ENCODE measurements at regions not wholly inside any gene's neighbourhood (a gene's known extent, or its start where the extent isn't known, plus 50 kb on each side); places are given as distances from the start of the nearest gene placed in this dataset.
A peak's percentile ranks its signal among the peaks of the same experiment; 100 is the strongest.

- Histone ChIP-seq H3K9ac (ENCODE audit: low read length) (no peak overlapping the region), H2BK15ac (replicated peaks; ENCODE audit: low read depth) (no peak overlapping the region), H3K79me2 (ENCODE audit: control insufficient read depth, insufficient read depth, low read length) (no peaks in the 10 kb centered on the region), H3K23ac (ENCODE audit: low read length) (no peak overlapping the region), H3K4me3 (ENCODE audit: low read length) (no peak overlapping the region), H3K27me3 (ENCODE audit: insufficient read depth, low read length, poor library complexity) (no peaks in the 10 kb centered on the region), H3K4me1 (ENCODE audit: control insufficient read depth, low read depth, low read length) (no peaks in the 10 kb centered on the region), H3K4me2 (ENCODE audit: low read length) (no peak overlapping the region), H4K8ac (ENCODE audit: low read depth, low read length) (no peak overlapping the region), H3K79me1 (ENCODE audit: low read length) (no peaks in the 10 kb centered on the region), H3K27ac (ENCODE audit: low read depth, low read length) (no peak overlapping the region), H3K36me3 (ENCODE audit: control insufficient read depth, insufficient read depth, low read length) (no peaks in the 10 kb centered on the region), H3K56ac (ENCODE audit: low read length) (no peak overlapping the region), H3K18ac (ENCODE audit: low read length) (no peak overlapping the region), H4K5ac (ENCODE audit: low read length) (no peak overlapping the region), H2BK120ac (ENCODE audit: low read depth, low read length) (no peak overlapping the region), H2BK5ac (ENCODE audit: low read length) (no peak overlapping the region), H3K4ac (ENCODE audit: low read depth, low read length) (no peak overlapping the region), H2AK5ac (ENCODE audit: low read length) (no peak overlapping the region)
- no peak for DNase-seq
- whole genome bisulfite sequencing (ENCODE audit: extremely low coverage, insufficient coverage, low lambda C conversion rate): no CpG with 5 or more reads among the region's 2 CpGs
Observed at GRCh38 chr12:13537623-13538022, 341.1 kb downstream of the EMP1 start.

GRCh38 chr12:13536219-13536910, 339.8 kb downstream of the EMP1 start:
- no peak overlapping the region for H2BK120ac ChIP-seq (ENCODE audit: low read depth, low read length)
- DNase-seq: no peak
- H3K9ac ChIP-seq (ENCODE audit: low read length): no peak overlapping the region

GRCh38 chr12:13534645-13535398, 338.3 kb downstream of the EMP1 start:
- peak overlapping the region; percentile 57 for H3K9ac ChIP-seq (ENCODE audit: low read length)
- H3K56ac ChIP-seq (ENCODE audit: low read length): peak overlapping the region; percentile 82
- H3K23ac ChIP-seq (ENCODE audit: low read length): no peak overlapping the region
- peak overlapping the region; percentile 64 for H3K18ac ChIP-seq (ENCODE audit: low read length)
- H2BK120ac ChIP-seq (ENCODE audit: low read depth, low read length): no peak overlapping the region
- no CpG with 5 or more reads among the region's 8 CpGs for WGBS (ENCODE audit: extremely low coverage, insufficient coverage, low lambda C conversion rate)
- H2AK5ac ChIP-seq (ENCODE audit: low read length): no peak overlapping the region
- H2BK5ac ChIP-seq (ENCODE audit: low read length): no peak overlapping the region
- H4K8ac ChIP-seq (ENCODE audit: low read depth, low read length): no peak overlapping the region
- peak; percentile 88 for DNase-seq
- no peaks in the 10 kb centered on the region for H3K27me3 ChIP-seq (ENCODE audit: insufficient read depth, low read length, poor library complexity)
- H3K4me3 ChIP-seq (ENCODE audit: low read length): no peak overlapping the region
- H3K4me1 ChIP-seq (ENCODE audit: control insufficient read depth, low read depth, low read length): no peaks in the 10 kb centered on the region
- H2BK15ac ChIP-seq (replicated peaks; ENCODE audit: low read depth): no peak overlapping the region
- H3K79me2 ChIP-seq (ENCODE audit: control insufficient read depth, insufficient read depth, low read length): no peaks in the 10 kb centered on the region
- no peaks in the 10 kb centered on the region for H3K36me3 ChIP-seq (ENCODE audit: control insufficient read depth, insufficient read depth, low read length)
- H3K79me1 ChIP-seq (ENCODE audit: low read length): no peaks in the 10 kb centered on the region
- H3K4me2 ChIP-seq (ENCODE audit: low read length): peak overlapping the region; percentile 34
- H3K27ac ChIP-seq (ENCODE audit: low read depth, low read length): no peak overlapping the region
- no peak overlapping the region for H3K4ac ChIP-seq (ENCODE audit: low read depth, low read length)
- no peak overlapping the region for H4K5ac ChIP-seq (ENCODE audit: low read length)

More at GRCh38 chr12:13536219-13536910, 339.8 kb downstream of the EMP1 start:
- Histone ChIP-seq H3K79me2 (ENCODE audit: control insufficient read depth, insufficient read depth, low read length) (no peaks in the 10 kb centered on the region), H3K27me3 (ENCODE audit: insufficient read depth, low read length, poor library complexity) (no peaks in the 10 kb centered on the region), H2BK15ac (replicated peaks; ENCODE audit: low read depth) (no peak overlapping the region), H3K27ac (ENCODE audit: low read depth, low read length) (no peak overlapping the region), H3K4me1 (ENCODE audit: control insufficient read depth, low read depth, low read length) (no peaks in the 10 kb centered on the region), H2AK5ac (ENCODE audit: low read length) (no peak overlapping the region), H3K79me1 (ENCODE audit: low read length) (no peaks in the 10 kb centered on the region), H3K23ac (ENCODE audit: low read length) (no peak overlapping the region), H3K56ac (ENCODE audit: low read length) (no peak overlapping the region), H4K8ac (ENCODE audit: low read depth, low read length) (no peak overlapping the region), H3K4me2 (ENCODE audit: low read length) (no peak overlapping the region), H3K36me3 (ENCODE audit: control insufficient read depth, insufficient read depth, low read length) (no peaks in the 10 kb centered on the region), H3K4ac (ENCODE audit: low read depth, low read length) (no peak overlapping the region), H2BK5ac (ENCODE audit: low read length) (no peak overlapping the region), H3K4me3 (ENCODE audit: low read length) (no peak overlapping the region), H3K18ac (ENCODE audit: low read length) (no peak overlapping the region), H4K5ac (ENCODE audit: low read length) (no peak overlapping the region)
- no CpG with 5 or more reads among the region's 7 CpGs for WGBS (ENCODE audit: extremely low coverage, insufficient coverage, low lambda C conversion rate)

GRCh38 chr12:13534242-13534641, 337.7 kb downstream of the EMP1 start:
- H3K36me3 ChIP-seq (ENCODE audit: control insufficient read depth, insufficient read depth, low read length): no peaks in the 10 kb centered on the region
- H3K18ac ChIP-seq (ENCODE audit: low read length): peak overlapping the region; percentile 64
- WGBS (ENCODE audit: extremely low coverage, insufficient coverage, low lambda C conversion rate): no CpG with 5 or more reads among the region's 3 CpGs
- H2BK5ac ChIP-seq (ENCODE audit: low read length): no peak overlapping the region
- no peak overlapping the region for H3K27ac ChIP-seq (ENCODE audit: low read depth, low read length)
- H3K27me3 ChIP-seq (ENCODE audit: insufficient read depth, low read length, poor library complexity): no peaks in the 10 kb centered on the region
- H3K9ac ChIP-seq (ENCODE audit: low read length): peak overlapping the region; percentile 57
- H3K4me1 ChIP-seq (ENCODE audit: control insufficient read depth, low read depth, low read length): no peaks in the 10 kb centered on the region
- DNase-seq: no peak
- H3K4me3 ChIP-seq (ENCODE audit: low read length): no peak overlapping the region
- no peaks in the 10 kb centered on the region for H3K79me2 ChIP-seq (ENCODE audit: control insufficient read depth, insufficient read depth, low read length)
- no peak overlapping the region for H4K5ac ChIP-seq (ENCODE audit: low read length)
- H3K4ac ChIP-seq (ENCODE audit: low read depth, low read length): no peak overlapping the region
- H3K56ac ChIP-seq (ENCODE audit: low read length): no peak overlapping the region
- H3K79me1 ChIP-seq (ENCODE audit: low read length): no peaks in the 10 kb centered on the region
- H3K23ac ChIP-seq (ENCODE audit: low read length): no peak overlapping the region
- H3K4me2 ChIP-seq (ENCODE audit: low read length): no peak overlapping the region
- H2BK120ac ChIP-seq (ENCODE audit: low read depth, low read length): no peak overlapping the region
- H2BK15ac ChIP-seq (replicated peaks; ENCODE audit: low read depth): no peak overlapping the region
- no peak overlapping the region for H4K8ac ChIP-seq (ENCODE audit: low read depth, low read length)
- no peak overlapping the region for H2AK5ac ChIP-seq (ENCODE audit: low read length)

GRCh38 chr12:13530966-13531365, 334.4 kb downstream of the EMP1 start:
- H3K9ac ChIP-seq (ENCODE audit: low read length): no peak overlapping the region
- no peak for DNase-seq
- WGBS (ENCODE audit: extremely low coverage, insufficient coverage, low lambda C conversion rate): no CpG with 5 or more reads among the region's 7 CpGs
- no peak overlapping the region for H2AK5ac ChIP-seq (ENCODE audit: low read length)
- no peak overlapping the region for H2BK15ac ChIP-seq (replicated peaks; ENCODE audit: low read depth)
- no peaks in the 10 kb centered on the region for H3K27me3 ChIP-seq (ENCODE audit: insufficient read depth, low read length, poor library complexity)
- no peak overlapping the region for H3K18ac ChIP-seq (ENCODE audit: low read length)
- H2BK120ac ChIP-seq (ENCODE audit: low read depth, low read length): no peak overlapping the region
- H3K4ac ChIP-seq (ENCODE audit: low read depth, low read length): no peak overlapping the region
- no peak overlapping the region for H3K4me3 ChIP-seq (ENCODE audit: low read length)
- no peaks in the 10 kb centered on the region for H3K36me3 ChIP-seq (ENCODE audit: control insufficient read depth, insufficient read depth, low read length)
- no peak overlapping the region for H3K56ac ChIP-seq (ENCODE audit: low read length)
- H3K4me1 ChIP-seq (ENCODE audit: control insufficient read depth, low read depth, low read length): no peaks in the 10 kb centered on the region
- H3K79me1 ChIP-seq (ENCODE audit: low read length): no peaks in the 10 kb centered on the region
- no peak overlapping the region for H3K27ac ChIP-seq (ENCODE audit: low read depth, low read length)
- no peak overlapping the region for H4K8ac ChIP-seq (ENCODE audit: low read depth, low read length)
- no peaks in the 10 kb centered on the region for H3K79me2 ChIP-seq (ENCODE audit: control insufficient read depth, insufficient read depth, low read length)
- H3K23ac ChIP-seq (ENCODE audit: low read length): no peak overlapping the region
- H2BK5ac ChIP-seq (ENCODE audit: low read length): no peak overlapping the region
- no peak overlapping the region for H4K5ac ChIP-seq (ENCODE audit: low read length)
- H3K4me2 ChIP-seq (ENCODE audit: low read length): no peak overlapping the region
